ENCODE measurements at regions not wholly inside any gene's neighbourhood (a gene's known extent, or its start where the extent isn't known, plus 50 kb on each side); places are given as distances from the start of the nearest gene placed in this dataset.

DNA sequence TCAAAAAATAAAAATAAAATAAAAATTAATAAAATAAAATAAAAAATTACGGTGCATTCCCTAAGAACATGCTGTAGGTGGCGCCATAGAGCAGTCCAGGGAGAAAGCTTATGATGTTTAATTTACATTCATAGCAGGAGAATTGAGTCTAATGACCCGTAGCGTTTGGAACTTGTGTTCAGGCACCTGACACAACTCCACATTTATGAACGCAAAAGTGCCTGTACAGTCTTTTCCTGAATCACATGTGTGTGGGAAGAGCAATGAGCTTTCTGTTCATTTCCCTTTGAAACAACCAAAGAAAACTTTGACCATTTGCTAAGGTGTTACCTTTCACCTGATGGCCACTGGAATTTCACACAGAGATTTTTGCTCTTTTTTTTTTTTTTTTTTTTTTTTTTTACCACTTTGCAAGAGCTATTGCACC is 60.6 kb upstream of the KCNA1 start:
- no peak overlapping the region for H3K27ac ChIP-seq
- H3K4me3 ChIP-seq, result no peak overlapping the region
- 0 to 52% (median 16%) methylated on average over 1 to 5 of the region's 5 CpGs; no CpG with 5 or more reads in 1 of the 10 experiments for WGBS, 10 experiments
- H3K4me1 ChIP-seq (replicated peaks in 1 of 2), result no peaks in the 10 kb centered on the region
- in situ Hi-C loops (cut with MboI; ENCODE audit: low pct_unique_long_range_greater_than_20kb in 2 of 9, low sequenced_read_pairs in 9 of 9, unreplicated experiment in 9 of 9), result no loop called here
- no peak for ATAC-seq (replicated peaks in 6 of 8)

DNA sequence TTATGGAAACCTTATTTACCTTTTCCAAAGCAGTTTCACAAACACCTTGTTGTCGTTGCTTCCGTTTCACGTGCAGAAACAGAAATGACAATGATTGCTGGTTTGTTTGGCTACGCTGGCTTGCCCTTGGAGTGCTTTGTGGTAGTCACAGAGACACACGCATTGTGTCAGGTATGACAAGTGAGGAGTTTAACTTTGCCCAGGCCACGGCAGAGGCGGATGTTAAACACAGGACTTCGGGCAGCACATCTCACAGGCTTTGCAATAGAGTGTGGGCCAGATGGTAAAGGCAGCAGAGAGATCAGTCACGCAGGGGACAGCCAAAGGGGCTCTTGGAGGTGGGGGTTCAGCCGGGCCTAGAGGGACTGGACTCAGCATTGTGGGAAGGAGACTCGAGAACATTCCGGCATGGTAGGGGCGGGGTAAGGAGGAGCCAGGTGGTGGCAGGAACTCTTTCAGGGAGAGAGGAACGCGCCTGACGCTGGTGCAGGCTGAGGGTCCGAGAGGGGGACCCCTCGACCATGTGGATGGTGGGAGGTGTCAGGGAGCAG is 59.8 kb upstream of the KCNA1 start:
- 13 to 100% (median 83%) methylated on average over 1 to 7 of the region's 18 CpGs; no CpG with 5 or more reads in 1 of the 10 experiments for WGBS, 10 experiments
- Histone ChIP-seq H3K4me1 (replicated peaks in 1 of 2) (no peaks in the 10 kb centered on the region), H3K27ac (no peak overlapping the region), H3K4me3 (no peak overlapping the region)
- in situ Hi-C loops (cut with MboI; ENCODE audit: low pct_unique_long_range_greater_than_20kb in 2 of 9, low sequenced_read_pairs in 9 of 9, unreplicated experiment in 9 of 9), result loop anchor here in 3 of 9 experiments (25.0 kb wide), 1 partner anchor 162 kb away; no protein-coding TSS in a partner anchor
- peak in 1 of 8 experiments; percentile 98 for ATAC-seq (replicated peaks in 6 of 8)

DNA sequence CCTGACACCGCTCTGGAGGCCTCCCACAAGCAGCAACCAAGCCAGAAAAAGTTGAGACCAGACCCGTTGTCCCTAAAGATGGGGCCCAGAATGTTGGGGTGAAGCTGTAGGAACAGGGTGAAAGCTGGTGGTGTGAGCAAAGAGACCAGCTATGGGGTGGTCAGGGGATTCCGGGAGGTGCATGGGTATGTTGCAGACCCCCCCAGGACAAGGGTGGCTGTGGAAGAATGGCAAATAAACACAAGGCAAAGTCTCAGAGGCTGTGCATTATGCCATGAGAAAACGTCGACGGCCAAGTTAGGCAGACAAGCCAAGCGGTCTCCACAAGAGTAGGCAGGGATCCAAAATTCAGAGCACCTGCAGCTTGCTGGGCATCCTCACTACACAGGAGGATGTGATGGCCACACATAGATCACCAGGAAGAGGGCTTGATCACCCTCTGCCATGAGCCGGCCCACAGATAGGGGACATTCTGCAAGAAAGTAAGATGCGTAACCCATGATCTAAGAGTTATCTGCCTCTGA is 58.8 kb upstream of the KCNA1 start:
- 70 to 100% (median 100%) methylated on average over 1 to 7 of the region's 9 CpGs for WGBS, 10 experiments
- H3K4me3 ChIP-seq, result no peak overlapping the region
- ATAC-seq (replicated peaks in 6 of 8), result no peak
- no peak overlapping the region for H3K27ac ChIP-seq
- no peaks in the 10 kb centered on the region for H3K4me1 ChIP-seq (replicated peaks in 1 of 2)
- in situ Hi-C loops (cut with MboI; ENCODE audit: low pct_unique_long_range_greater_than_20kb in 2 of 9, low sequenced_read_pairs in 9 of 9, unreplicated experiment in 9 of 9), result loop anchor here in 3 of 9 experiments (25.0 kb wide), 1 partner anchor 161 kb away; no protein-coding TSS in a partner anchor

DNA sequence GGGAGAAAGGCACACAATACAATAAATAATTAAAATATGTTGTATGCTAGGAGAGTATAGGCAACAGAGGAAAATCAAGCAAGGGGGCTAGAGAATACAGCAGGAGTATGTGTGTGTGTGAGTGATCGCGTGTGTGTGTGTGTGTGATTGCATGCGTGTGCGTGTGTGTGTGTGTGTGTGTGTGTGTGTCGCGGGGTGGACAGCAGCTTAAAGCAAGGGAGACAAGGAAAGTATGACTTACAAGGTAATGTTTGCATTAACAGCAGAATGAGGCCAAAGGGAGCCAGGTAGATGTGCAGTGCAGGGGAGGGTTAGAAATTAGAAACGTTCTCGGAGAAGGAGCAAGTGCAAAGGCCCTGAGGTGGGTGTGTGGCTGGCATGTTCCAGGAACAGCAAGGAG is 57.4 kb upstream of the KCNA1 start:
- no peaks in the 10 kb centered on the region for H3K4me1 ChIP-seq (replicated peaks in 1 of 2)
- no peak overlapping the region for H3K27ac ChIP-seq
- 50 to 100% (median 81%) methylated on average over 1 to 8 of the region's 8 CpGs; no CpG with 5 or more reads in 4 of the 10 experiments for WGBS, 10 experiments
- no peak overlapping the region for H3K4me3 ChIP-seq
- ATAC-seq (replicated peaks in 6 of 8), result no peak
- in situ Hi-C loops (cut with MboI; ENCODE audit: low pct_unique_long_range_greater_than_20kb in 2 of 9, low sequenced_read_pairs in 9 of 9, unreplicated experiment in 9 of 9), result loop anchor here in 3 of 9 experiments (25.0 kb wide), 1 partner anchor 160 kb away; no protein-coding TSS in a partner anchor

GRCh38 chr12:4852911-4853310 is 56.8 kb upstream of the KCNA1 start:
- in situ Hi-C loops (cut with MboI; ENCODE audit: low pct_unique_long_range_greater_than_20kb in 2 of 9, low sequenced_read_pairs in 9 of 9, unreplicated experiment in 9 of 9), result loop anchor here in 3 of 9 experiments (25.0 kb wide), 1 partner anchor 159 kb away; no protein-coding TSS in a partner anchor
- Histone ChIP-seq H3K4me1 (replicated peaks in 1 of 2) (peaks cover 1% of the 10 kb centered on the region in 2 donors), H3K4me3 (no peak overlapping the region), H3K27ac (no peak overlapping the region)
- 87 to 100% (median 100%) methylated on average over 1 to 12 of the region's 12 CpGs; no CpG with 5 or more reads in 5 of the 10 experiments for WGBS, 10 experiments
- no peak for ATAC-seq (replicated peaks in 6 of 8)

DNA sequence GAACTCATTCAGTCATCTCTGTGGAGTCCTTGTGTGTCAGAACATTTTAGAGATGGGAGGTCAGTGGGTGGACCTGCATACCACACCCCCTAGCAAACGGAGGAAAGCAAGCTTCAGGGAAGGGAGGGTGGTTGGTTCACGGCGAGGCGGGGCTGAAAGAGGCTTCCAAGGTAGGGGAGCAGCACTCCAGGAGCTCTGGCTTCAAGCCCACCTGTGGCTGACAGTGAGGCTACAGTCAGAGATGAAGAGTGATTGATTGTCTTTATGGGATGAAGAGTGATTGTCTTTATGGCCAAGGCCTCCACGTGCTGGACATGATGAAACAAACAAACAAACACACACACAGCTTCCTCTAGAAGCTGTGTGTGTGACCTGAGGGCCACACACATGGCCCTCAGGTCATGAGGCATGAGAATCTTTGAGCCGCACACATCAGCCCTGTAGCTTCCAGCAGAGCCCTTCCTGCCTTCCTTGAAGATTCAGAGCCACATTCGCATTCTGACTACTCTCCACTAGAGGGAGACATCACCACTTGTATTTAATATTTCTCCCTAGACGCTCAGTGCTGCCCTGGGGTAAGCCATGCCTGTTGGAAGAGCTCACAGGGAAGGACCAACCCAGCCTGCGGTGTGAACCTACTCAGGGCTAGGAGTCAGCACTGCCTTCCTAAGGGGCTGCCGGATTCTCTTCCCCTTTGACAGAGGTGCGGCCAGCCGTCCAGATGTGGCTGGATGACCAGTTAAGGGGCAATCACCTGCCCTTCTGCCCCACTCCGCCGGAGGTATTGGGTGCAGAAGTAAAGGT is 54.4 kb upstream of the KCNA1 start:
- H3K4me1 ChIP-seq (replicated peaks in 1 of 2), result peaks cover 8 to 11% of the 10 kb centered on the region in 2 donors
- in situ Hi-C loops (cut with MboI; ENCODE audit: low pct_unique_long_range_greater_than_20kb in 2 of 9, low sequenced_read_pairs in 9 of 9, unreplicated experiment in 9 of 9), result loop anchor here in 3 of 9 experiments (25.0 kb wide), 1 partner anchor 157 kb away; no protein-coding TSS in a partner anchor
- 0 to 43% (median 0%) methylated on average over 1 to 7 of the region's 14 CpGs; no CpG with 5 or more reads in 5 of the 10 experiments for WGBS, 10 experiments
- no peak overlapping the region for H3K27ac ChIP-seq
- H3K4me3 ChIP-seq, result no peak overlapping the region
- ATAC-seq (replicated peaks in 6 of 8), result peak; percentile 69 to 85 (median 76)

DNA sequence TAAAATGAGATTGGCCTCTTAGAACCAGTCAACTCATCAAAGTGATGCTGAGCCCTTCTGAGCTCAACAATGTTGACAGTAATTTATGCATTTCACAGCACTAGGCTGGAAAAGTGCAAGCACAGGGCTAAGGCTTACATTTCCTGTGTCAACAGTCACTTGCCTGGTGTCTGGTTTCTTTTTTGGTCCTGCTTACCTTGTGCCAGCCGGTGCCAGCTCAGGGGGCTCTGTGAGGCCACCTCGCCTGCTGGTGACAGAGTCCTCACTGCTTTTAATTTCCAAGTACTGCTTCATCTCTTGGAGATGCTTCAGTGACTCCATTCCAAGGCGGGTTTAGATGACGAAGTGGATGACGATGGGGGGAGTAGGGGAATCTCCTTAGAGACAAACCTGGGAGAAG is 53.1 kb upstream of the KCNA1 start:
- H3K4me3 ChIP-seq, result no peak overlapping the region
- ATAC-seq (replicated peaks in 6 of 8), result no peak
- peaks cover 12 to 21% of the 10 kb centered on the region in 2 donors for H3K4me1 ChIP-seq (replicated peaks in 1 of 2)
- H3K27ac ChIP-seq, result no peak overlapping the region
- in situ Hi-C loops (cut with MboI; ENCODE audit: low pct_unique_long_range_greater_than_20kb in 2 of 9, low sequenced_read_pairs in 9 of 9, unreplicated experiment in 9 of 9), result loop anchor here in 3 of 9 experiments (25.0 kb wide), 1 partner anchor 156 kb away; no protein-coding TSS in a partner anchor
- 41 to 100% (median 83%) methylated on average over 1 to 5 of the region's 5 CpGs; no CpG with 5 or more reads in 2 of the 10 experiments for WGBS, 10 experiments

DNA sequence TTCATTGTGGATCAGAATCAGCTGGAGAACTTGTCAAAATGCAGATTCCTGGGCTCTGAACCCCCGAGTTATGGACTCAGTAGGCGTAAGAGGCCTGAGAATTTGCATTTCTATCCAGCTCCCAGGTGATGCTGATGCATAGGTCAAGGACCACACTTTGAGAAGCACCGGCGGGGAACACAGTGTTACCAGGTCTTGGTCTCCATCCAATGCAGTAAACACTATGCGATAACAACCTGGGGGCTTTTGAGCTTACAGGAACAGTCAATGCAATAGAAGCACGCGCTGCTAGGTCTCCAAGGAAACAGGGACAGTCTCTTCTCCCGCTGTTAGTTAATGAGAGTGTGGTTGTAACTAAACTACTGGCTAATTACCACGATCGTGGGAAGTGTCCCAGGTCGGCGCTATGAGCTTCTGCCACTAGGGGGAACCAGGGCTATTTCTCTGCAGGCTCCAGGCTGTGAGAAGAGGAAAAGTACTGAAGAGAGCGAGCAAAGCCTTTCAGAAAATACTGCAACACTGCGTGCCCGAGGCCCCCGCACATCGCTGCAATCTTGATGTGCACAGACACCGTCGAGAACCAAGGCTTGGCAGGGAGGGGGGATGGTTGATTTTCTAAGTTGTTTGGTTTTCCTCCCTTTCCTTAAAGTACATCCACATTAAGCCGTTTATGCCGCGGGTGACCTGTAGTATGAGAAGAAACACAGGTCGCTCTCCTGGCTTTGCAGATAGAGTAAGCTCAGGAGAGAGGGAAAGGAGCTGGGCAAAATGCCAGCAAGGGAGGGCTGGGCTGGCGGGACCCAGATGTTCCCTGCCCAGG is 52.0 kb upstream of the KCNA1 start:
- H3K4me3 ChIP-seq, result peak overlapping the region in 2 of 5 donors; percentile 6 to 13
- in situ Hi-C loops (cut with MboI; ENCODE audit: low pct_unique_long_range_greater_than_20kb in 2 of 9, low sequenced_read_pairs in 9 of 9, unreplicated experiment in 9 of 9), result loop anchor here in 3 of 9 experiments (25.0 kb wide), 1 partner anchor 155 kb away; no protein-coding TSS in a partner anchor

GRCh38 chr12:4858386-4858785 is 51.3 kb upstream of the KCNA1 start:
- in situ Hi-C loops (cut with MboI; ENCODE audit: low pct_unique_long_range_greater_than_20kb in 2 of 9, low sequenced_read_pairs in 9 of 9, unreplicated experiment in 9 of 9), result loop anchor here in 3 of 9 experiments (25.0 kb wide), 1 partner anchor 154 kb away; no protein-coding TSS in a partner anchor
- WGBS, 10 experiments, result 0 to 35% (median 23%) methylated on average over 2 to 8 of the region's 9 CpGs; no CpG with 5 or more reads in 6 of the 10 experiments
- H3K4me3 ChIP-seq, result no peak overlapping the region
- H3K4me1 ChIP-seq (replicated peaks in 1 of 2), result peaks cover 12 to 21% of the 10 kb centered on the region in 2 donors
- peak in 5 of 8 experiments; percentile 31 to 49 (median 44) for ATAC-seq (replicated peaks in 6 of 8)
- H3K27ac ChIP-seq, result no peak overlapping the region

More for the DNA sequence above, 52.0 kb upstream of the KCNA1 start:
- peak; percentile 63 to 92 (median 84) for ATAC-seq (replicated peaks in 6 of 8)
- Histone ChIP-seq H3K4me1 (replicated peaks in 1 of 2) (peaks cover 12 to 21% of the 10 kb centered on the region in 2 donors), H3K27ac (no peak overlapping the region)
- 0 to 20% (median 11%) methylated on average over 1 to 17 of the region's 24 CpGs; no CpG with 5 or more reads in 1 of the 10 experiments for WGBS, 10 experiments

DNA sequence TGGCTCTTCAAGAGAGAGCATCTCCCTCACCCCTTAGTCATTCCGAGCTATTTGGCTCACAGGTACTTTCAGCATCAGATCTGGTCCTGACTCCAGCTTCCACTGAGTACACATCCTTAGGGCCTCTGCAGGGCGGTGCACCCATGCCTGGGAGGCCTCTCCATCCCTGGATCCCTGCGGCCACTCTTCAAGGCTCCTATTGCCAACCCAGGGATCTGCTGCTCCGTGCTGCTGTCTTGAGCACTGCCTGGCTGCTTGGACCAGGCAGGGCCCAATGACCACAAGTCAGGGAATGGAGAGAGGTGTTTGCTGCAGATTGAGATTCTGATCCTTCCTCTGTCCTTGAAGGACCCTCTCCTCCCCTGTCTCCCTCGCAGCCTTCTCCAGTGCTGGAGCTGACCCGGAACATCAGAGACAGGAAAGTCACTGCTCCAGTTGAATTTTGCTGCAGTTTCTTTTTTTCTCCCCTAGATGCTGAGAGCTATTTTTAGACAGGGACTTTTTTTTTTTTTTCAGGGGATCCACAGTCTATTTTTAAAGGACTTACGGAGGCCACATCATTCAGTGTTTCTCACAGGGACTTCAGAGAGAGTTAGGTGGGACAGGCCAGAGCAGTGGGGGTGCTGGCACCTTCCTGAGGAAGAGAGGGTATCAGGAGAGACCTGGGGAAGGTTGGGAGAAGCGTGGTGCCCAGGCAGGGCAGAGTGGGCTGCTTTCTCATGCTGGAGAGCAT is 50.1 kb upstream of the KCNA1 start:
- Histone ChIP-seq H3K4me1 (replicated peaks in 1 of 2) (peaks cover 12 to 21% of the 10 kb centered on the region in 2 donors), H3K27ac (no peak overlapping the region), H3K4me3 (no peak overlapping the region)
- peak in 2 of 8 experiments; percentile 34 to 35 for ATAC-seq (replicated peaks in 6 of 8)
- 8 to 100% (median 83%) methylated on average over 1 to 3 of the region's 8 CpGs; no CpG with 5 or more reads in 3 of the 10 experiments for WGBS, 10 experiments
- in situ Hi-C loops (cut with MboI; ENCODE audit: low pct_unique_long_range_greater_than_20kb in 2 of 9, low sequenced_read_pairs in 9 of 9, unreplicated experiment in 9 of 9), result loop anchor here in 6 of 9 experiments (10.0 to 25.0 kb wide), 2 partner anchors 145 to 153 kb away; no protein-coding TSS in a partner anchor

Measured in motor neuron (in vitro differentiated cells).